ENCODE measurements at regions not wholly inside any gene's neighbourhood (a gene's known extent, or its start where the extent isn't known, plus 50 kb on each side); places are given as distances from the start of the nearest gene placed in this dataset.

GRCh38 chr5:51832934-51833470 lies 449.8 kb downstream of the ISL1 start:
- no peaks in the 10 kb centered on the region for H3K36me3 Mint-ChIP-seq
- no peaks in the 10 kb centered on the region for H4K20me1 ChIP-seq (ENCODE audit: low read depth)
- no peaks in the 10 kb centered on the region for H3K4me1 ChIP-seq
- H3K36me3 ChIP-seq: no peaks in the 10 kb centered on the region
- H3K27me3 Mint-ChIP-seq (ENCODE audit: insufficient read depth, low read depth): no peaks in the 10 kb centered on the region
- no peak overlapping the region for H2AFZ ChIP-seq (replicated peaks)
- TF ChIP-seq EZH2phosphoT487 (IDR thresholded peaks at IDR 0.05): no peak
- TF ChIP-seq EZH2 (IDR thresholded peaks at IDR 0.05): no peak
- TF ChIP-seq CTCF (IDR thresholded peaks at IDR 0.05): no peak
- H3K27ac Mint-ChIP-seq: no peak overlapping the region
- no peak overlapping the region for H3K4me2 ChIP-seq
- H3K9me3 Mint-ChIP-seq: no peaks in the 10 kb centered on the region
- no peaks in the 10 kb centered on the region for H3K27me3 ChIP-seq
- DNase-seq (ENCODE audit: low spot score): no peak
- H3K9ac ChIP-seq: no peak overlapping the region
- H3F3A ChIP-seq (ENCODE audit: low read depth): no peaks in the 10 kb centered on the region
- H3K4me3 Mint-ChIP-seq: no peak overlapping the region
- no peaks in the 10 kb centered on the region for H3K9me3 ChIP-seq (ENCODE audit: low read depth)
- no peaks in the 10 kb centered on the region for H3K4me1 Mint-ChIP-seq
- no peak overlapping the region for H3K4me3 ChIP-seq
- no peak overlapping the region for H3K27ac ChIP-seq
- H3K79me2 ChIP-seq (ENCODE audit: low read depth): no peaks in the 10 kb centered on the region

GRCh38 chr5:51838459-51838858 lies 455.2 kb downstream of the ISL1 start:
- H3K4me3 ChIP-seq: no peak overlapping the region
- Mint-ChIP-seq H3K27ac (no peak overlapping the region), H3K27me3 (ENCODE audit: insufficient read depth, low read depth) (no peaks in the 10 kb centered on the region), H3K36me3 (no peaks in the 10 kb centered on the region), H3K4me1 (no peaks in the 10 kb centered on the region), H3K4me3 (no peak overlapping the region), H3K9me3 (peaks cover 4% of the 10 kb centered on the region)
- H3K27ac ChIP-seq: no peak overlapping the region
- no peaks in the 10 kb centered on the region for H3K36me3 ChIP-seq
- H3K9ac ChIP-seq: no peak overlapping the region
- no peak for DNase-seq (ENCODE audit: low spot score)
- no peaks in the 10 kb centered on the region for H3K27me3 ChIP-seq
- no peaks in the 10 kb centered on the region for H3K79me2 ChIP-seq (ENCODE audit: low read depth)
- no peaks in the 10 kb centered on the region for H3K4me1 ChIP-seq
- no peak overlapping the region for H3K4me2 ChIP-seq
- H2AFZ ChIP-seq (replicated peaks): no peak overlapping the region
- TF ChIP-seq EZH2phosphoT487 (IDR thresholded peaks at IDR 0.05) (no peak), EZH2 (IDR thresholded peaks at IDR 0.05) (no peak), CTCF (IDR thresholded peaks at IDR 0.05) (no peak)
- no peaks in the 10 kb centered on the region for H4K20me1 ChIP-seq (ENCODE audit: low read depth)
- H3F3A ChIP-seq (ENCODE audit: low read depth): no peaks in the 10 kb centered on the region
- H3K9me3 ChIP-seq (ENCODE audit: low read depth): no peaks in the 10 kb centered on the region

GRCh38 chr5:51843893-51844292 lies 460.6 kb downstream of the ISL1 start:
- H4K20me1 ChIP-seq (ENCODE audit: low read depth): no peaks in the 10 kb centered on the region
- H3K9me3 ChIP-seq (ENCODE audit: low read depth): no peaks in the 10 kb centered on the region
- H2AFZ ChIP-seq (replicated peaks): no peak overlapping the region
- H3K4me1 ChIP-seq: no peaks in the 10 kb centered on the region
- Mint-ChIP-seq H3K9me3 (peaks cover 4% of the 10 kb centered on the region), H3K4me1 (no peaks in the 10 kb centered on the region), H3K27ac (no peak overlapping the region), H3K36me3 (no peaks in the 10 kb centered on the region), H3K4me3 (no peak overlapping the region), H3K27me3 (ENCODE audit: insufficient read depth, low read depth) (no peaks in the 10 kb centered on the region)
- H3K79me2 ChIP-seq (ENCODE audit: low read depth): no peaks in the 10 kb centered on the region
- no peaks in the 10 kb centered on the region for H3K36me3 ChIP-seq
- no peaks in the 10 kb centered on the region for H3K27me3 ChIP-seq
- H3K27ac ChIP-seq: no peak overlapping the region
- no peak for TF ChIP-seq EZH2phosphoT487 (IDR thresholded peaks at IDR 0.05)
- no peak for TF ChIP-seq CTCF (IDR thresholded peaks at IDR 0.05)
- no peak for TF ChIP-seq EZH2 (IDR thresholded peaks at IDR 0.05)
- H3K4me2 ChIP-seq: no peak overlapping the region
- H3K9ac ChIP-seq: no peak overlapping the region
- DNase-seq (ENCODE audit: low spot score): no peak
- no peaks in the 10 kb centered on the region for H3F3A ChIP-seq (ENCODE audit: low read depth)
- H3K4me3 ChIP-seq: no peak overlapping the region
